Gastrocnemius medialis (tissue), 4 donors: ENCODE measurements at regions not wholly inside any gene's neighbourhood (a gene's known extent, or its start where the extent isn't known, plus 50 kb on each side); places are given as distances from the start of the nearest gene placed in this dataset.
"Not testable (repeated sequence)": the region's sequence is repeated elsewhere in the genome, so short reads cannot be mapped to it uniquely, and the experiment has no call there.

Experiments used
- ATAC-seq, 2 donors: fragments of 150-250 bp; one replicate each; pipeline ENCODE4 v1.9.1; 2016
- DNase-seq, 2 donors: peaks; one replicate each; pipeline ENCODE4 v3.0.0-alpha.2; 2019
- H3K27ac ChIP-seq, 4 donors: fragments of 200-600 bp; sonication (generic); 1 replicate in 1 of 4; 2 replicates in 3 of 4; pipeline ENCODE4 v1.5.1; 2016 to 2018; ENCODE audit warnings: mild to moderate bottlenecking in 2 of 4, moderate library complexity in 1 of 4
- H3K27me3 ChIP-seq, 3 donors: fragments of 200-600 bp; sonication (generic) in 2 of 3; 1 replicate in 1 of 3; 2 replicates in 2 of 3; pipeline versions ENCODE4 v1.5.1 to v1.6.0; 2016 to 2019; ENCODE audit warnings: mild to moderate bottlenecking in 1 of 3, moderate library complexity in 1 of 3
- H3K36me3 ChIP-seq, 2 donors: fragments of 200-600 bp; sonication (generic) in 1 of 2; one replicate each; pipeline ENCODE4 v1.5.1; 2017 to 2018
- H3K4me1 ChIP-seq, 2 donors: fragments of 200-600 bp; sonication (generic) in 1 of 2; one replicate each; pipeline ENCODE4 v1.5.1; 2016 to 2017; ENCODE audit warnings: mild to moderate bottlenecking in 2 of 2
- H3K4me3 ChIP-seq, 4 donors: fragments of 200-600 bp; sonication (generic) in 3 of 4; 1 replicate in 1 of 4; 2 replicates in 3 of 4; pipeline ENCODE4 v1.5.1; 2016 to 2019; ENCODE audit warnings: mild to moderate bottlenecking in 2 of 4
- H3K9me3 ChIP-seq, 3 donors: fragments of 200-600 bp; sonication (generic) in 2 of 3; 1 replicate in 1 of 3; 2 replicates in 2 of 3; pipeline ENCODE4 v1.5.1; 2016 to 2019
- POLR2A ChIP-seq, 2 donors: fragments of 450-650 bp; IDR thresholded peaks; one replicate each; pipeline ENCODE4 v1.6.1; 2017; ENCODE audit warnings: antibody characterized with exemption in 2 of 2, mild to moderate bottlenecking in 2 of 2, moderate library complexity in 2 of 2
- in situ Hi-C, 4 donors: fragments of 200-750 bp; cut with MboI; loops; one replicate each; pipeline versions ENCODE4 v1.15.0 to v1.8.0; 2017; ENCODE audit warnings: low sequenced_read_pairs in 4 of 4
- intact Hi-C: fragments of 100-400 bp; cut with DNase I; formaldehyde crosslinking; loops from one replicate; pipeline ENCODE4 v1.15.1; 2023; ENCODE audit warnings: low total_unique reads
- TF ChIP-seq, protein P1 (sequence below), 5 experiments: fragments of 450-650 bp in 3 of 5; fragments of 200-600 bp in 2 of 5; sonication (generic) in 2 of 5; IDR thresholded peaks in 4 of 5; conservative IDR thresholded peaks in 1 of 5; 1 replicate in 4 of 5; 2 replicates in 1 of 5; pipeline ENCODE4 v1.5.1; 2016 to 2019; ENCODE audit warnings: antibody characterized with exemption in 5 of 5, mild to moderate bottlenecking in 3 of 5, moderate library complexity in 3 of 5

DNA sequence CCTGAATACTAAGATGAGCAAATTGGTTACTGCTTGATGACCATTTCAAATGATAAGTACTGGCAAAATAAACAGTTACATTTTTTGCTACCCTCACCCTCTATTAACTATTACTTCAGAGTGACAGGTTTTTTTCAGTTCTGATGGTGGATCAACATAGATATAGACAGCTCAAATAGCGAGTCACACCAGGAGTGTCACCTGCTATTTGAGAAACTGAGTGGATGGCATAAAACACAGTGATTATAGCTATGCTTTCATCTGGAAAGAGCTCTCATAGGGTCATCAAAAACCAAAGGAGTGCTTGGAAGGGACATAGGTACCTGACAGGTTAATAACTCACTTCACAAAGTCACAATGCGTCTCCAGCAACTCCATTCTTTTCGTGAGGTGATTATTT lies 244.5 kb upstream of the C9orf72 start:
- intact Hi-C loops (no loop called here), in situ Hi-C loops (loop anchor here in 1 of 4 donors (25.0 kb wide), 1 partner anchor 220 kb away; no protein-coding TSS in a partner anchor)
- no peak for TF ChIP-seq POLR2A (IDR thresholded peaks at IDR 0.05)
- TF ChIP-seq, protein P1, sequence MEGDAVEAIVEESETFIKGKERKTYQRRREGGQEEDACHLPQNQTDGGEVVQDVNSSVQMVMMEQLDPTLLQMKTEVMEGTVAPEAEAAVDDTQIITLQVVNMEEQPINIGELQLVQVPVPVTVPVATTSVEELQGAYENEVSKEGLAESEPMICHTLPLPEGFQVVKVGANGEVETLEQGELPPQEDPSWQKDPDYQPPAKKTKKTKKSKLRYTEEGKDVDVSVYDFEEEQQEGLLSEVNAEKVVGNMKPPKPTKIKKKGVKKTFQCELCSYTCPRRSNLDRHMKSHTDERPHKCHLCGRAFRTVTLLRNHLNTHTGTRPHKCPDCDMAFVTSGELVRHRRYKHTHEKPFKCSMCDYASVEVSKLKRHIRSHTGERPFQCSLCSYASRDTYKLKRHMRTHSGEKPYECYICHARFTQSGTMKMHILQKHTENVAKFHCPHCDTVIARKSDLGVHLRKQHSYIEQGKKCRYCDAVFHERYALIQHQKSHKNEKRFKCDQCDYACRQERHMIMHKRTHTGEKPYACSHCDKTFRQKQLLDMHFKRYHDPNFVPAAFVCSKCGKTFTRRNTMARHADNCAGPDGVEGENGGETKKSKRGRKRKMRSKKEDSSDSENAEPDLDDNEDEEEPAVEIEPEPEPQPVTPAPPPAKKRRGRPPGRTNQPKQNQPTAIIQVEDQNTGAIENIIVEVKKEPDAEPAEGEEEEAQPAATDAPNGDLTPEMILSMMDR (IDR thresholded peaks at IDR 0.05 in 4 of 5, conservative IDR thresholded peaks at IDR 0.05 in 1 of 5) = no peak
- H3K9me3 ChIP-seq = no peaks in the 10 kb centered on the region
- ATAC-seq = no peak
- no peak overlapping the region for H3K27ac ChIP-seq
- DNase-seq = no peak
- H3K36me3 ChIP-seq = no peaks in the 10 kb centered on the region
- no peaks in the 10 kb centered on the region for H3K4me1 ChIP-seq
- no peak overlapping the region for H3K4me3 ChIP-seq
- no peaks in the 10 kb centered on the region for H3K27me3 ChIP-seq

DNA sequence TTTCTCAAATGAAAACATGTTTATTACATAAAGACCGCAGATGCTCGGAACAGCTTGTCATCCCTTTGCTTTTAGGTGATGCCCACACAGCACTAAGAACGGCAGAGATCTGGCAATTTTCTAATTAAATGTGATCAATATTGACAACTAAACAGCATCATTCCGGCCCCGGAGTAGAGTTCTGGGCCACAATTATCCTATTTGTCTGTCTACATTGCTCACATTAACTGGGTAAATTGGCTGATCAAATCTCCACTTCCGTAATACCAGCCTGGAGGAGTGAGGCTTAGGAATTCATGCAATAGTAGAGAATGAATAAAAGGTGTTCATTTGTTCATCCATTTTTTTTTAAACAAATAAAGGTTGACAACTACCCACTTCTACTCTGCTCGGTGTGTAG lies 245.1 kb upstream of the C9orf72 start:
- Histone ChIP-seq H3K27ac (no peak overlapping the region), H3K27me3 (no peaks in the 10 kb centered on the region), H3K9me3 (no peaks in the 10 kb centered on the region), H3K36me3 (no peaks in the 10 kb centered on the region), H3K4me3 (no peak overlapping the region), H3K4me1 (no peaks in the 10 kb centered on the region)
- ATAC-seq (no peak), DNase-seq (no peak)
- TF ChIP-seq, protein P1 (IDR thresholded peaks at IDR 0.05 in 4 of 5, conservative IDR thresholded peaks at IDR 0.05 in 1 of 5) = no peak
- no peak for TF ChIP-seq POLR2A (IDR thresholded peaks at IDR 0.05)
- intact Hi-C loops (no loop called here), in situ Hi-C loops (loop anchor here in 1 of 4 donors (25.0 kb wide), 1 partner anchor 219 kb away; no protein-coding TSS in a partner anchor)

DNA sequence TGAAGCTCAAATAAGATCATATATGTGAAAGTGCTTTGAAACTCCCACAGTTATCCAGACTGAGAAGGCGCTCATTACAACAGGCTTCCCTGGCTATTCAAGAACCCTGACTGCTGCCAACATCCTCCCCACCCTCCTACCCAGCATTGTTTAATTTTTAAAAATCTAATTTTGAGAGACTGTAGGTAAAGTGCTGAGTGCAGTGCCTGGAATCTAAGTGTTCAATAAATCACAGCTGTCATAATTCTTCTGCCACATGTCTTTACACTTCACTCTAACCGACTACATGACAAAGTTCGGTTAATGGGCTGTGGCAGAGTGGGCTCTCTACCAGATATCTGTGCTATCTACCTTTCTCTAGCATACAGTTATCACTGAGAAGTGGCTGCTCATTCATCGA lies 255.6 kb upstream of the C9orf72 start:
- Histone ChIP-seq H3K27me3 (no peaks in the 10 kb centered on the region), H3K4me3 (no peak overlapping the region), H3K4me1 (no peaks in the 10 kb centered on the region), H3K9me3 (no peaks in the 10 kb centered on the region), H3K27ac (no peak overlapping the region), H3K36me3 (no peaks in the 10 kb centered on the region)
- intact Hi-C loops (no loop called here), in situ Hi-C loops (loop anchor here in 1 of 4 donors (10.0 kb wide), 1 partner anchor 46 kb away; no protein-coding TSS in a partner anchor)
- no peak for DNase-seq
- TF ChIP-seq, protein P1 (IDR thresholded peaks at IDR 0.05 in 4 of 5, conservative IDR thresholded peaks at IDR 0.05 in 1 of 5) = no peak
- no peak for TF ChIP-seq POLR2A (IDR thresholded peaks at IDR 0.05)
- no peak for ATAC-seq

DNA sequence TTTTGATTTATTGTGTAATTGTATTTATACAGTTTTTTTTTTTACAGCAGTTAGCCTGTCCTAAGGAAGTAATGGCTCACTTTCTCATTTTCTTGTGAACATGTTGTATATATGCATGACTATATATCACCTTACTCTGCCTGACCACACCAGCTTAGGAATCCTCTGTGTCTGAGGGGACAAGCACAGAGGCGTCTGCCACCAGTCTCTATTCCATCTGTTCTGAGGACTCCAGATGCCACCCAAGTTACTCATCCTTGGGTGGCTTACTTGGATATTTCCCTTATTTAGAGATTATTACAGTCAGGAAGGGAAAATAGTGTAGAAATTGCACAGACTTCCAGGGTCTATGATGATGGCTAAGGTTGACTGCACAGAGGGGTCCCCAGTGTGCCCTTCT lies 256.3 kb upstream of the C9orf72 start:
- no peaks in the 10 kb centered on the region for H3K27me3 ChIP-seq
- H3K9me3 ChIP-seq = no peaks in the 10 kb centered on the region
- TF ChIP-seq, protein P1 (IDR thresholded peaks at IDR 0.05 in 4 of 5, conservative IDR thresholded peaks at IDR 0.05 in 1 of 5) = no peak
- TF ChIP-seq POLR2A (IDR thresholded peaks at IDR 0.05) = no peak
- in situ Hi-C loops (loop anchor here in 1 of 4 donors (10.0 kb wide), 2 partner anchors 45 to 65 kb away; no protein-coding TSS in a partner anchor), intact Hi-C loops (no loop called here)
- no peak for ATAC-seq
- no peak overlapping the region for H3K27ac ChIP-seq
- H3K4me1 ChIP-seq = no peaks in the 10 kb centered on the region
- no peak overlapping the region for H3K4me3 ChIP-seq
- no peak for DNase-seq
- no peaks in the 10 kb centered on the region for H3K36me3 ChIP-seq

DNA sequence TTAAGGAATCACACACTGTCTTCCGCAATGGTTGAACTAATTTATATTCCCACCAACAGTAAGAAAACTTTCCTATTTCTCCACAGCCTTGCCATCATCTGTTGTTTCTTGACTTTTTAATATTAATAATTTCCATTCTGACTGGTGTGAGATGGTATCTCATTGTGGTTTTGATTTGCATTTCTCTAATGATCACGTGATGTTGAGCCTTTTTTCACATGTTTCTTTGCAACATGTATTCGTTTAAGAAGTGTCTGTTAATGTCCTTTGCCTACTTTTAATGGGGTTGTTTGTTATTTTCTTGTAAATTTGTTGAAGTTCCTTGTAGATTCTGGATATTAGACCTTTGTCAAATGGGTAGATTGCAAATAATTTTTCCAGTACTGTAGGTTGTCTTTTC lies 258.8 kb upstream of the C9orf72 start:
- H3K36me3 ChIP-seq, intact Hi-C loops, H3K4me3 ChIP-seq, DNase-seq, H3K27ac ChIP-seq, ATAC-seq, H3K27me3 ChIP-seq, H3K4me1 ChIP-seq, H3K9me3 ChIP-seq: not testable (repeated sequence)
- in situ Hi-C loops = loop anchor here in 1 of 4 donors (10.0 kb wide), 1 partner anchor 63 kb away; no protein-coding TSS in a partner anchor
